ENCODE measurements at regions not wholly inside any gene's neighbourhood (a gene's known extent, or its start where the extent isn't known, plus 50 kb on each side); places are given as distances from the start of the nearest gene placed in this dataset.
"Not testable (repeated sequence)": the region's sequence is repeated elsewhere in the genome, so short reads cannot be mapped to it uniquely, and the experiment has no call there.

DNA sequence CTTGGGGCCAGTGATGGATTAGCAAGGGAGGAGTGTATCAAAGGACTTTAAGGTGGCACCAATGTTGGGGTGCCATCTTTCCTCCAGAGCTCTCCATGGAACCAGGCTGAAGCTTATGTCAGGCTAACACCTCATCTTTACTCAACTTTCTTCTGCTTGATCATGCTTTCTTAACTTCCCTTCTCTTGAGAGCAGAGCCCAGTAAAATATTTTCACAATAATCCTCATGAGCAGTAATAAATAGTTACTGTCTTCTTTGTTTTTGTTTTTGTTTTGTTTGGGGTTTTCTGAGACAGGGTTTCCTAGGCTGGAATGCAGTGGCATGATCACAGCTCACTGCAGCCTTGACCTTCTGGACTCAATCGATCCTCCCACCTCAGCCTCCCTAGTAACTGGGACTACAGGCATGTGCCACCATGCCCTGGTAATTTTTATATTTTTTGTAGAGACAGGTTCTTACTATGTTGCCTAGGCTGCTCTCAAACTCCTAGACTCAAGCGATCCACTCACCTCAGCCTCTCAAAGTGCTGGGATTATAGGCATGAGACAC, 127.9 kb upstream of the TOP1 start:
- TF ChIP-seq, protein P1, sequence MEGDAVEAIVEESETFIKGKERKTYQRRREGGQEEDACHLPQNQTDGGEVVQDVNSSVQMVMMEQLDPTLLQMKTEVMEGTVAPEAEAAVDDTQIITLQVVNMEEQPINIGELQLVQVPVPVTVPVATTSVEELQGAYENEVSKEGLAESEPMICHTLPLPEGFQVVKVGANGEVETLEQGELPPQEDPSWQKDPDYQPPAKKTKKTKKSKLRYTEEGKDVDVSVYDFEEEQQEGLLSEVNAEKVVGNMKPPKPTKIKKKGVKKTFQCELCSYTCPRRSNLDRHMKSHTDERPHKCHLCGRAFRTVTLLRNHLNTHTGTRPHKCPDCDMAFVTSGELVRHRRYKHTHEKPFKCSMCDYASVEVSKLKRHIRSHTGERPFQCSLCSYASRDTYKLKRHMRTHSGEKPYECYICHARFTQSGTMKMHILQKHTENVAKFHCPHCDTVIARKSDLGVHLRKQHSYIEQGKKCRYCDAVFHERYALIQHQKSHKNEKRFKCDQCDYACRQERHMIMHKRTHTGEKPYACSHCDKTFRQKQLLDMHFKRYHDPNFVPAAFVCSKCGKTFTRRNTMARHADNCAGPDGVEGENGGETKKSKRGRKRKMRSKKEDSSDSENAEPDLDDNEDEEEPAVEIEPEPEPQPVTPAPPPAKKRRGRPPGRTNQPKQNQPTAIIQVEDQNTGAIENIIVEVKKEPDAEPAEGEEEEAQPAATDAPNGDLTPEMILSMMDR (IDR thresholded peaks at IDR 0.05; ENCODE audit: control extremely low read depth, extremely low read depth), result no peak
- ATAC-seq (ENCODE audit: insufficient read depth, low FRiP score) (no peak), DNase-seq (no peak)
- H3K27me3 ChIP-seq (ENCODE audit: control insufficient read depth in 3 of 3, insufficient read depth in 3 of 3, low read length in 2 of 3), result no peaks in the 10 kb centered on the region
- no peak overlapping the region for H3K9ac ChIP-seq (ENCODE audit: insufficient read depth in 1 of 2, low read length in 2 of 2)
- H3K4me1 ChIP-seq (ENCODE audit: control insufficient read depth in 5 of 5, insufficient read depth in 5 of 5, low read length in 5 of 5), result no peaks in the 10 kb centered on the region
- 95 to 98% methylated on average over 2 of the region's 2 CpGs for WGBS, 2 donors
- H3K4me3 ChIP-seq, result no peak overlapping the region
- peaks cover 0 to 1% (median 0%) of the 10 kb centered on the region in 4 donors for H3K9me3 ChIP-seq (ENCODE audit: control insufficient read depth in 4 of 4, insufficient read depth in 3 of 4, low read length in 3 of 4)
- H3K36me3 ChIP-seq (ENCODE audit: control insufficient read depth in 4 of 4, insufficient read depth in 4 of 4, low read length in 4 of 4), result no peaks in the 10 kb centered on the region
- no peak overlapping the region for H3K27ac ChIP-seq (ENCODE audit: low read depth in 1 of 2, low read length in 1 of 2)

DNA sequence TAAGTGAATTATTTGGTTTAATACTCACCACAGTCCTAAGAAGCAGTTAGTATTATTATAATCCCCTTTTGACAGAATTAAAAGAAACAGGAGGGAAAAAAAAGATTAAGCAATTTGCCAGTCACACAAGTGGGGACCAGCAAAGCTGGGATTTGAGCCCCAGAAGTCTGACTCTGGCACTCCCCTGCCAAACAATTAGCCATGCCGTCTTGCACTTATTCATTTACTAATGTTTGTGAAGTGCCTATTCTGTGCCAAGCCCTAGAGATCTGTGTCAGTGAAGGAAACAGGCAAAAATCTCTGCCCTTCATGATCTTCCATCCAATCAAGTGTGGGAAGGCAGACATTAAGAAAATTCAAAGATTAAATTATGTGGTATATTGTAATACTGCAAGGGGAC, 126.0 kb upstream of the TOP1 start:
- ATAC-seq (ENCODE audit: insufficient read depth, low FRiP score) (no peak), DNase-seq (no peak)
- TF ChIP-seq, protein P1 (IDR thresholded peaks at IDR 0.05; ENCODE audit: control extremely low read depth, extremely low read depth), result no peak
- H3K36me3 ChIP-seq (ENCODE audit: control insufficient read depth in 4 of 4, insufficient read depth in 4 of 4, low read length in 4 of 4), result no peaks in the 10 kb centered on the region
- no peak overlapping the region for H3K27ac ChIP-seq (ENCODE audit: low read depth in 1 of 2, low read length in 1 of 2)
- H3K4me3 ChIP-seq, result no peak overlapping the region
- H3K9ac ChIP-seq (ENCODE audit: insufficient read depth in 1 of 2, low read length in 2 of 2), result no peak overlapping the region
- peaks cover 0 to 3% (median 0%) of the 10 kb centered on the region in 4 donors for H3K9me3 ChIP-seq (ENCODE audit: control insufficient read depth in 4 of 4, insufficient read depth in 3 of 4, low read length in 3 of 4)
- no peaks in the 10 kb centered on the region for H3K4me1 ChIP-seq (ENCODE audit: control insufficient read depth in 5 of 5, insufficient read depth in 5 of 5, low read length in 5 of 5)
- H3K27me3 ChIP-seq (ENCODE audit: control insufficient read depth in 3 of 3, insufficient read depth in 3 of 3, low read length in 2 of 3), result no peaks in the 10 kb centered on the region
- 63 to 76% methylated on average over 1 of the region's 1 CpG for WGBS, 2 donors

DNA sequence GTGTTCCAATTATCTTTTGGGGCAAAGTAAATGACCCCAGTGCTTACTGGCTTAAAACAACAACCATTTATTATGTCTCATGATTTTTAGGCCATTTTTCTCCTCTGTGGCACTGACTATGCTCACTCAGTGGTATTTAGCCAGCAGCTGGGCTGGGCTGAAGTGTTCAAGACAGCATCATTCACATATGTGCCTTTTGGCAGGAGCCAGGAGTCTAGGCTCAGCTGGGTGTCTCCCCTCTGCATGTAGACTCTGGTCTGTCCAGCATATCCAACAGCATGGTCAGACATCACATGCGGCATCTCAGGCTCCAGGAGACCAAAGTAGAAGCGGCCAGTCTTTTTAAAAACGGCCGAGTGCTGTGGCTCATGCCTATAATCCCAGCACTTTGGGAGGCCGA, 120.3 kb upstream of the TOP1 start:
- H3K27ac ChIP-seq (ENCODE audit: low read depth in 1 of 2, low read length in 1 of 2), result no peak overlapping the region
- TF ChIP-seq, protein P1 (IDR thresholded peaks at IDR 0.05; ENCODE audit: control extremely low read depth, extremely low read depth), result no peak
- no peaks in the 10 kb centered on the region for H3K36me3 ChIP-seq (ENCODE audit: control insufficient read depth in 4 of 4, insufficient read depth in 4 of 4, low read length in 4 of 4)
- ATAC-seq (ENCODE audit: insufficient read depth, low FRiP score) (no peak), DNase-seq (no peak)
- no peak overlapping the region for H3K4me3 ChIP-seq
- WGBS, 2 donors, result 88 to 100% methylated on average over 5 of the region's 5 CpGs
- no peak overlapping the region for H3K9ac ChIP-seq (ENCODE audit: insufficient read depth in 1 of 2, low read length in 2 of 2)
- H3K4me1 ChIP-seq (ENCODE audit: control insufficient read depth in 5 of 5, insufficient read depth in 5 of 5, low read length in 5 of 5), result no peaks in the 10 kb centered on the region
- peaks cover 0 to 7% (median 0%) of the 10 kb centered on the region in 4 donors for H3K9me3 ChIP-seq (ENCODE audit: control insufficient read depth in 4 of 4, insufficient read depth in 3 of 4, low read length in 3 of 4)
- H3K27me3 ChIP-seq (ENCODE audit: control insufficient read depth in 3 of 3, insufficient read depth in 3 of 3, low read length in 2 of 3), result no peaks in the 10 kb centered on the region

DNA sequence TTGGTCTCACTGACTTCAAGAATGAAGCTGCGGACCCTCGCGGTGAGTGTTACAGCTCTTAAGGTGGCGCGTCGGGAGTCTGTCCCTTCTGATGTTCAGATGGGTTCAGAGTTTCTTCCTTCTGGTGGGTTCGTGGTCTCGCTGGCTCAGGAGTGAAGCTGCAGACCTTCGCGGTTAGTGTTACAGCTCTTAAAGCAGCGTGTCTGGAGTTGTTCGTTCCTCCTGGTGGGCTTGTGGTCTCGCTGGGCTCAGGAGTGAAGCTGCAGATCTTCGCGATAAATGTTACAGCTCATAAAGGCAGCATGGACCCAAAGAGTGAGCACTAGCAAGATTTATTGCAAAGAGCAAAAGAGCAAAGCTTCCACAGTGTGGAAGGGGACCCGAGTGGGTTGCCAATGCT, 119.1 kb upstream of the TOP1 start:
- H3K27ac ChIP-seq (ENCODE audit: low read depth in 1 of 2, low read length in 1 of 2); H3K9me3 ChIP-seq (ENCODE audit: control insufficient read depth in 4 of 4, insufficient read depth in 3 of 4, low read length in 3 of 4); DNase-seq; H3K4me3 ChIP-seq; H3K27me3 ChIP-seq (ENCODE audit: control insufficient read depth in 3 of 3, insufficient read depth in 3 of 3, low read length in 2 of 3); H3K4me1 ChIP-seq (ENCODE audit: control insufficient read depth in 5 of 5, insufficient read depth in 5 of 5, low read length in 5 of 5); ATAC-seq (ENCODE audit: insufficient read depth, low FRiP score); H3K9ac ChIP-seq (ENCODE audit: insufficient read depth in 1 of 2, low read length in 2 of 2); H3K36me3 ChIP-seq (ENCODE audit: control insufficient read depth in 4 of 4, insufficient read depth in 4 of 4, low read length in 4 of 4): not testable (repeated sequence)
- WGBS, 2 donors, result 74 to 82% methylated on average over 16 of the region's 16 CpGs

DNA sequence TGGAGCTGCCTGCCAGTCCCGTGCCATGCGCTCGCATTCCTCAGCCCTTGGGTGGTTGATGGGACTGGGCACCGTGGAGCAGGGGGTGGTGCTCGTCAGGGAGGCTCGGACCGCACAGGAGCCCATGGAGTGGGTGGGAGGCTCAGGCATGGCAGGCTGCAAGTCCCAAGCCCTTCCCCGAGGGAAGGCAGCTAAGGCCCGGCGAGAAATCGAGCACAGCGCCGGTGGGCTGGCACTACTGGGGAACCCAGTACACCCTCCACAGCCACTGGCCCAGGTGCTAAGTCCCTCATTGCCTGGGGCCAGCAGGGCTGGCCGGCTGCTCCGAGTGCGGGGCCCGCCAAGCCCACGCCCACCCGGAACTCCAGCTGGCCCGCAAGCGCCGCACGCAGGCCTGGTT, 118.2 kb upstream of the TOP1 start:
- not testable (repeated sequence) for H3K4me1 ChIP-seq (ENCODE audit: control insufficient read depth in 5 of 5, insufficient read depth in 5 of 5, low read length in 5 of 5); H3K36me3 ChIP-seq (ENCODE audit: control insufficient read depth in 4 of 4, insufficient read depth in 4 of 4, low read length in 4 of 4); H3K9ac ChIP-seq (ENCODE audit: insufficient read depth in 1 of 2, low read length in 2 of 2); H3K27ac ChIP-seq (ENCODE audit: low read depth in 1 of 2, low read length in 1 of 2); ATAC-seq (ENCODE audit: insufficient read depth, low FRiP score); H3K4me3 ChIP-seq; H3K27me3 ChIP-seq (ENCODE audit: control insufficient read depth in 3 of 3, insufficient read depth in 3 of 3, low read length in 2 of 3); H3K9me3 ChIP-seq (ENCODE audit: control insufficient read depth in 4 of 4, insufficient read depth in 3 of 4, low read length in 3 of 4); DNase-seq
- 97 to 98% methylated on average over 17 to 23 of the region's 23 CpGs for WGBS, 2 donors

DNA sequence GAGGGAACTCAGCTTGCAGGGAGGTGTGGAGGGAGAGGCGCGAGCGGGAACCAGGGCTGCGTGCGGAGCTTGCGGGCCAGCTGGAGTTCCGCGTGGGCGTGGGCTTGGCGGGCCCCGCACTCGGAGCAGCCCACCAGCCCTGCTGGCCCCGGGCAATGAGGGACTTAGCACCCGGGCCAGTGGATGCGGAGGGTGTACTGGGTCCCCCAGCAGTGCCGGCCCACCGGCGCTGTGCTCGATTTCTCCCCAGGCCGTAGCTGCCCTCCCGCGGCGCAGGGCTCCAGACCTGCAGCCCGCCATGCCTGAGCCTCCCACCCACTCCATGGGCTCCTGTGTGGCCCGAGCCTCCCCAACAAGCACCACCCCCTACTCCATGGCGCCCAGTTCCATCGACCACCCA, 117.5 kb upstream of the TOP1 start:
- H3K27ac ChIP-seq (ENCODE audit: low read depth in 1 of 2, low read length in 1 of 2); H3K9me3 ChIP-seq (ENCODE audit: control insufficient read depth in 4 of 4, insufficient read depth in 3 of 4, low read length in 3 of 4); ATAC-seq (ENCODE audit: insufficient read depth, low FRiP score); DNase-seq; H3K9ac ChIP-seq (ENCODE audit: insufficient read depth in 1 of 2, low read length in 2 of 2); H3K27me3 ChIP-seq (ENCODE audit: control insufficient read depth in 3 of 3, insufficient read depth in 3 of 3, low read length in 2 of 3); H3K4me1 ChIP-seq (ENCODE audit: control insufficient read depth in 5 of 5, insufficient read depth in 5 of 5, low read length in 5 of 5); H3K36me3 ChIP-seq (ENCODE audit: control insufficient read depth in 4 of 4, insufficient read depth in 4 of 4, low read length in 4 of 4); H3K4me3 ChIP-seq: not testable (repeated sequence)
- 97 to 98% methylated on average over 24 to 27 of the region's 27 CpGs for WGBS, 2 donors
